Neural cell (in vitro differentiated cells): ENCODE measurements at regions not wholly inside any gene's neighbourhood (a gene's known extent, or its start where the extent isn't known, plus 50 kb on each side); places are given as distances from the start of the nearest gene placed in this dataset.

Source experiments
- H2AFZ ChIP-seq: fragments of 200-600, 300-800 bp; sonication (generic), shearing (Covaris generic); 2 replicates; pipeline ENCODE4 v1.6.0; 2014; ENCODE audit warnings: low read depth, mild to moderate bottlenecking, antibody characterized with exemption, low read length, moderate library complexity
- H3F3A ChIP-seq: fragments of 200-600 bp; shearing (Covaris generic); 2 replicates; pipeline ENCODE4 v1.6.1; 2016; ENCODE audit warnings: mild to moderate bottlenecking, moderate library complexity, mixed read lengths, antibody characterized with exemption, low read length; ENCODE audit not compliant: insufficient read depth, poor library complexity, severe bottlenecking
- H3K27ac ChIP-seq: fragments of 200-600, 300-800 bp; sonication (generic), shearing (Covaris generic); 2 replicates; pipeline ENCODE4 v1.5.1; 2014; ENCODE audit warnings: mild to moderate bottlenecking, low read length, moderate library complexity
- H3K27me3 ChIP-seq: fragments of 300-800, 200-600 bp; sonication (generic), shearing (Covaris generic); 2 replicates; pipeline ENCODE4 v1.6.0; 2014; ENCODE audit warnings: mild to moderate bottlenecking, low read depth, low read length, moderate library complexity; ENCODE audit not compliant: insufficient read depth
- H3K36me3 ChIP-seq: fragments of 300-800, 200-600 bp; sonication (generic), shearing (Covaris generic); 2 replicates; pipeline ENCODE4 v1.5.1; 2014; ENCODE audit warnings: mild to moderate bottlenecking, antibody characterized with exemption, low read length, moderate library complexity; ENCODE audit not compliant: insufficient read depth
- H3K4me2 ChIP-seq: fragments of 300-800, 200-600 bp; sonication (generic), shearing (Covaris generic); 2 replicates; pipeline ENCODE4 v1.6.0; 2014; ENCODE audit warnings: mild to moderate bottlenecking, low read length
- H3K4me3 ChIP-seq: fragments of 300-800, 200-600 bp; sonication (generic), shearing (Covaris generic); 2 replicates; pipeline ENCODE4 v1.5.1; 2014; ENCODE audit warnings: mild to moderate bottlenecking, low read length, moderate library complexity
- H3K79me2 ChIP-seq: fragments of 200-600 bp; shearing (Covaris generic); replicated peaks from 2 replicates; pipeline ENCODE4 v1.6.0; 2014; ENCODE audit warnings: mild to moderate bottlenecking, low read length, moderate library complexity; ENCODE audit not compliant: insufficient read depth
- H3K9ac ChIP-seq: fragments of 300-800, 200-600 bp; sonication (generic), shearing (Covaris generic); 2 replicates; pipeline ENCODE4 v1.6.1; 2016; ENCODE audit warnings: mild to moderate bottlenecking, low read length, mixed read lengths
- H3K9me2 ChIP-seq: fragments of 200-600 bp; shearing (Covaris generic); 2 replicates; pipeline ENCODE4 v1.6.1; 2016; ENCODE audit warnings: mild to moderate bottlenecking, low read length, mixed read lengths; ENCODE audit not compliant: insufficient read depth
- H3K9me3 ChIP-seq: fragments of 200-600, 300-800 bp; sonication (generic), shearing (Covaris generic); 2 replicates; pipeline ENCODE4 v1.6.1; 2016; ENCODE audit warnings: mild to moderate bottlenecking, mixed run types, low read length, moderate library complexity, mixed read lengths
- H4K20me1 ChIP-seq: fragments of 200-600 bp; shearing (Covaris generic); 2 replicates; pipeline ENCODE4 v1.6.1; 2016; ENCODE audit warnings: mild to moderate bottlenecking, mixed run types; ENCODE audit not compliant: insufficient read depth
- EP300 ChIP-seq: fragments of 450-650 bp; conservative IDR thresholded peaks from 2 replicates; pipeline ENCODE4 v1.6.1; 2014; ENCODE audit warnings: antibody characterized with exemption, mild to moderate bottlenecking, moderate library complexity; ENCODE audit not compliant: poor library complexity, severe bottlenecking
- EZH2 ChIP-seq: fragments of 200-600, 300-800 bp; shearing (Covaris generic), sonication (generic); IDR thresholded peaks from 2 replicates; pipeline ENCODE4 v1.6.1; 2014; ENCODE audit warnings: antibody characterized with exemption, low read length, borderline replicate concordance, mild to moderate bottlenecking; ENCODE audit not compliant: insufficient read depth, poor library complexity, severe bottlenecking
- MXI1 ChIP-seq: fragments of 450-650 bp; conservative IDR thresholded peaks from 2 replicates; pipeline ENCODE4 v1.6.1; 2014; ENCODE audit warnings: antibody characterized with exemption, mild to moderate bottlenecking; ENCODE audit not compliant: poor library complexity, severe bottlenecking
- POLR2AphosphoS5 ChIP-seq: IDR thresholded peaks from 2 replicates; pipeline ENCODE4 v1.6.1; 2012
- RAD21 ChIP-seq: fragments of 450-650 bp; conservative IDR thresholded peaks from 2 replicates; pipeline ENCODE4 v1.6.1; 2014; ENCODE audit warnings: antibody characterized with exemption, mild to moderate bottlenecking, moderate library complexity
- SMC3 ChIP-seq: fragments of 450-650 bp; conservative IDR thresholded peaks from 2 replicates; pipeline ENCODE4 v1.6.1; 2014; ENCODE audit warnings: antibody characterized with exemption, mild to moderate bottlenecking, moderate library complexity; ENCODE audit not compliant: poor library complexity
- TAF1 ChIP-seq: IDR thresholded peaks from 2 replicates; pipeline ENCODE4 v1.6.1; 2012; ENCODE audit warnings: low read depth
- TF ChIP-seq, protein P1 (sequence below): IDR thresholded peaks from 2 replicates; pipeline ENCODE4 v1.6.1; 2012; ENCODE audit warnings: borderline replicate concordance
- TF ChIP-seq, protein P2 (sequence below): fragments of 450-650 bp; IDR thresholded peaks from 2 replicates; pipeline ENCODE4 v1.5.1; 2014; ENCODE audit warnings: antibody characterized with exemption, mild to moderate bottlenecking, moderate library complexity; ENCODE audit not compliant: poor library complexity, severe bottlenecking

DNA sequence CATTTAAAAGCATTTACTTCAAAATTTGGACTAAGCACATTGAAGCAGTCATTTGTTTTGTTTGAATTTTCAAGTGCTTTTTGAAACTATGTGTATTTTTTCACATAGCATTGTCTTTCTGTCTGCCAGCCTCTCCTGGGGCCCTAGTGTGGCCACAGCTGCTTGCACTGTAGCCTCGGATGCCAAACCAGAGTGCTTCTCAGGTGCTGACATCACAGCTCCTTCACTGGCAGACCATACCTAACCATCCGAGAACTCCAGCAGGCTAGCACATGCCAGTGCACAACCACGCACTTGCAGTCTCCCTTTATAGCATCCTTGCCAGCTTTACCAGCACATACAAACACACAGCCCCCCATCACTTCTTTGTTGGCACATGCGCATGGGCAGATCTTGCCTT lies 1019.7 kb downstream of the STPG2 start:
- Histone ChIP-seq H3K4me3 (no peak overlapping the region), H3K9me3 (peaks cover 4% of the 10 kb centered on the region), H3K9me2 (no peaks in the 10 kb centered on the region), H3K27me3 (no peaks in the 10 kb centered on the region), H3K79me2 (no peaks in the 10 kb centered on the region), H2AFZ (no peak overlapping the region), H3K4me2 (no peak overlapping the region), H3K36me3 (no peaks in the 10 kb centered on the region), H3K9ac (no peak overlapping the region), H4K20me1 (no peaks in the 10 kb centered on the region), H3F3A (no peaks in the 10 kb centered on the region), H3K27ac (no peak overlapping the region)
- TF ChIP-seq POLR2AphosphoS5 (no peak), SMC3 (no peak), TAF1 (no peak), RAD21 (no peak), MXI1 (no peak), EZH2 (no peak), EP300 (no peak)
- TF ChIP-seq, protein P1, sequence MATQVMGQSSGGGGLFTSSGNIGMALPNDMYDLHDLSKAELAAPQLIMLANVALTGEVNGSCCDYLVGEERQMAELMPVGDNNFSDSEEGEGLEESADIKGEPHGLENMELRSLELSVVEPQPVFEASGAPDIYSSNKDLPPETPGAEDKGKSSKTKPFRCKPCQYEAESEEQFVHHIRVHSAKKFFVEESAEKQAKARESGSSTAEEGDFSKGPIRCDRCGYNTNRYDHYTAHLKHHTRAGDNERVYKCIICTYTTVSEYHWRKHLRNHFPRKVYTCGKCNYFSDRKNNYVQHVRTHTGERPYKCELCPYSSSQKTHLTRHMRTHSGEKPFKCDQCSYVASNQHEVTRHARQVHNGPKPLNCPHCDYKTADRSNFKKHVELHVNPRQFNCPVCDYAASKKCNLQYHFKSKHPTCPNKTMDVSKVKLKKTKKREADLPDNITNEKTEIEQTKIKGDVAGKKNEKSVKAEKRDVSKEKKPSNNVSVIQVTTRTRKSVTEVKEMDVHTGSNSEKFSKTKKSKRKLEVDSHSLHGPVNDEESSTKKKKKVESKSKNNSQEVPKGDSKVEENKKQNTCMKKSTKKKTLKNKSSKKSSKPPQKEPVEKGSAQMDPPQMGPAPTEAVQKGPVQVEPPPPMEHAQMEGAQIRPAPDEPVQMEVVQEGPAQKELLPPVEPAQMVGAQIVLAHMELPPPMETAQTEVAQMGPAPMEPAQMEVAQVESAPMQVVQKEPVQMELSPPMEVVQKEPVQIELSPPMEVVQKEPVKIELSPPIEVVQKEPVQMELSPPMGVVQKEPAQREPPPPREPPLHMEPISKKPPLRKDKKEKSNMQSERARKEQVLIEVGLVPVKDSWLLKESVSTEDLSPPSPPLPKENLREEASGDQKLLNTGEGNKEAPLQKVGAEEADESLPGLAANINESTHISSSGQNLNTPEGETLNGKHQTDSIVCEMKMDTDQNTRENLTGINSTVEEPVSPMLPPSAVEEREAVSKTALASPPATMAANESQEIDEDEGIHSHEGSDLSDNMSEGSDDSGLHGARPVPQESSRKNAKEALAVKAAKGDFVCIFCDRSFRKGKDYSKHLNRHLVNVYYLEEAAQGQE, result no peak
- TF ChIP-seq, protein P2, sequence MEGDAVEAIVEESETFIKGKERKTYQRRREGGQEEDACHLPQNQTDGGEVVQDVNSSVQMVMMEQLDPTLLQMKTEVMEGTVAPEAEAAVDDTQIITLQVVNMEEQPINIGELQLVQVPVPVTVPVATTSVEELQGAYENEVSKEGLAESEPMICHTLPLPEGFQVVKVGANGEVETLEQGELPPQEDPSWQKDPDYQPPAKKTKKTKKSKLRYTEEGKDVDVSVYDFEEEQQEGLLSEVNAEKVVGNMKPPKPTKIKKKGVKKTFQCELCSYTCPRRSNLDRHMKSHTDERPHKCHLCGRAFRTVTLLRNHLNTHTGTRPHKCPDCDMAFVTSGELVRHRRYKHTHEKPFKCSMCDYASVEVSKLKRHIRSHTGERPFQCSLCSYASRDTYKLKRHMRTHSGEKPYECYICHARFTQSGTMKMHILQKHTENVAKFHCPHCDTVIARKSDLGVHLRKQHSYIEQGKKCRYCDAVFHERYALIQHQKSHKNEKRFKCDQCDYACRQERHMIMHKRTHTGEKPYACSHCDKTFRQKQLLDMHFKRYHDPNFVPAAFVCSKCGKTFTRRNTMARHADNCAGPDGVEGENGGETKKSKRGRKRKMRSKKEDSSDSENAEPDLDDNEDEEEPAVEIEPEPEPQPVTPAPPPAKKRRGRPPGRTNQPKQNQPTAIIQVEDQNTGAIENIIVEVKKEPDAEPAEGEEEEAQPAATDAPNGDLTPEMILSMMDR, result no peak

GRCh38 chr4:97132435-97132834 lies 1010.8 kb downstream of the STPG2 start:
- Histone ChIP-seq H3K27me3 (no peaks in the 10 kb centered on the region), H4K20me1 (no peaks in the 10 kb centered on the region), H3K4me3 (no peak overlapping the region), H3K4me2 (no peak overlapping the region), H3K9ac (no peak overlapping the region), H3K36me3 (no peaks in the 10 kb centered on the region), H3K9me3 (peaks cover 2% of the 10 kb centered on the region), H3K9me2 (no peaks in the 10 kb centered on the region), H3K79me2 (no peaks in the 10 kb centered on the region), H3F3A (no peaks in the 10 kb centered on the region), H2AFZ (no peak overlapping the region), H3K27ac (no peak overlapping the region)
- TF ChIP-seq EZH2 (no peak), RAD21 (no peak), SMC3 (no peak), TAF1 (no peak), EP300 (no peak), MXI1 (no peak), POLR2AphosphoS5 (no peak)
- TF ChIP-seq, protein P2, result no peak
- TF ChIP-seq, protein P1, result no peak
